ENCODE measurements at regions not wholly inside any gene's neighbourhood (a gene's known extent, or its start where the extent isn't known, plus 50 kb on each side); places are given as distances from the start of the nearest gene placed in this dataset.

DNA sequence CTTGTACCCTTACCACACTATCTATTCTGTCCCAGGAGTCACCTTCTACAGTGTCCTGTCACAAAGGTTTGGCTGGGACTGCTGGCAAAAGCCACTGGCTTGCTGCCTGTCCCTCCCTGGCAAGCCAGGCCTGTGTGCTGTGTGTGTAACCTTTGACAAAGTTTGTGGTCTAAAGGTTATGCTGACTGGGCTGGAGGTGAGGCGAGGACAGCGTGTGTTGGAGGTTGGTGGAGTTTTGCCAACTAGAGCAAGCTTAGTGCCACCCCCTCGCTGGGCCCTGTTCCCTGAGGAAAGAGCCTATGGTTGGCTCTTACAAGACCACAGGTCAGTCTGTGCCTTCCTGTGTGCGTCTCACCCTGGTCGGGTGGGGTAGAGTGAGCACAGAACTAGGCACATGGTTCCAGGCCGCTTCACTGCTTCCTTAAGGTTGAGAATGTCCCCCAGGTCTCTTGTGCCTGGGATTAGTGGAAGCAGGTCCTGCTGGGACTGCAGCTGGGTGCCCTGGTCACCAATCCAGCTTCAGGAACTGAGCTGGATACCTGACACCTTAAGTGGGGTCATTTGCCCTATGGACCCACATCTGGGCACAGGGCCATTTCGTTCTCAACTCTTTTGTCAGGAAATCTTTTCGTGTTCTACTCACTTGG is 152.2 kb downstream of the GADD45G start:
- no peaks in the 10 kb centered on the region; the same call in 1 of the 2 replicates for H3K27me3 ChIP-seq (ENCODE audit: insufficient read depth, low read length)
- POLR2A ChIA-PET = no interaction called here
- RAD21 ChIA-PET (ENCODE audit: low non-redundant PET in 1 of 2, low total read pairs in 2 of 2, uncharacterized antibody in 2 of 2, unreplicated experiment in 2 of 2) = no interaction called here
- H3K36me3 ChIP-seq (ENCODE audit: control insufficient read depth in 1 of 2, insufficient read depth in 2 of 2, low read length in 2 of 2) = no peaks in the 10 kb centered on the region
- H3K27ac ChIP-seq (ENCODE audit: low read depth, low read length) = no peak overlapping the region
- H3K9ac ChIP-seq (ENCODE audit: low read length) = no peak overlapping the region
- intact Hi-C loops (cut with micrococcal nuclease) = no loop called here
- no peak overlapping the region for H2AFZ ChIP-seq (ENCODE audit: low read depth, low read length, poor library complexity, severe bottlenecking)
- H3K4me1 ChIP-seq (ENCODE audit: control insufficient read depth in 1 of 2, insufficient read depth in 2 of 2, low read length in 2 of 2) = no peaks in the 10 kb centered on the region
- no TSS peak for BruUV-seq (replicated peaks)
- no peak overlapping the region for H3K4me2 ChIP-seq (ENCODE audit: low read length)
- DNase-seq (ENCODE audit: low read depth, low spot score) (no peak), ATAC-seq (no peak)
- TF ChIP-seq, protein P1, sequence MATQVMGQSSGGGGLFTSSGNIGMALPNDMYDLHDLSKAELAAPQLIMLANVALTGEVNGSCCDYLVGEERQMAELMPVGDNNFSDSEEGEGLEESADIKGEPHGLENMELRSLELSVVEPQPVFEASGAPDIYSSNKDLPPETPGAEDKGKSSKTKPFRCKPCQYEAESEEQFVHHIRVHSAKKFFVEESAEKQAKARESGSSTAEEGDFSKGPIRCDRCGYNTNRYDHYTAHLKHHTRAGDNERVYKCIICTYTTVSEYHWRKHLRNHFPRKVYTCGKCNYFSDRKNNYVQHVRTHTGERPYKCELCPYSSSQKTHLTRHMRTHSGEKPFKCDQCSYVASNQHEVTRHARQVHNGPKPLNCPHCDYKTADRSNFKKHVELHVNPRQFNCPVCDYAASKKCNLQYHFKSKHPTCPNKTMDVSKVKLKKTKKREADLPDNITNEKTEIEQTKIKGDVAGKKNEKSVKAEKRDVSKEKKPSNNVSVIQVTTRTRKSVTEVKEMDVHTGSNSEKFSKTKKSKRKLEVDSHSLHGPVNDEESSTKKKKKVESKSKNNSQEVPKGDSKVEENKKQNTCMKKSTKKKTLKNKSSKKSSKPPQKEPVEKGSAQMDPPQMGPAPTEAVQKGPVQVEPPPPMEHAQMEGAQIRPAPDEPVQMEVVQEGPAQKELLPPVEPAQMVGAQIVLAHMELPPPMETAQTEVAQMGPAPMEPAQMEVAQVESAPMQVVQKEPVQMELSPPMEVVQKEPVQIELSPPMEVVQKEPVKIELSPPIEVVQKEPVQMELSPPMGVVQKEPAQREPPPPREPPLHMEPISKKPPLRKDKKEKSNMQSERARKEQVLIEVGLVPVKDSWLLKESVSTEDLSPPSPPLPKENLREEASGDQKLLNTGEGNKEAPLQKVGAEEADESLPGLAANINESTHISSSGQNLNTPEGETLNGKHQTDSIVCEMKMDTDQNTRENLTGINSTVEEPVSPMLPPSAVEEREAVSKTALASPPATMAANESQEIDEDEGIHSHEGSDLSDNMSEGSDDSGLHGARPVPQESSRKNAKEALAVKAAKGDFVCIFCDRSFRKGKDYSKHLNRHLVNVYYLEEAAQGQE (IDR thresholded peaks at IDR 0.05; ENCODE audit: low read depth) = no peak
- no peak for TF ChIP-seq EZH2 (IDR thresholded peaks at IDR 0.05)
- no peaks in the 10 kb centered on the region for H4K20me1 ChIP-seq (ENCODE audit: insufficient read depth)
- H3K9me3 ChIP-seq (ENCODE audit: control insufficient read depth in 1 of 2, insufficient read depth in 1 of 2, low read depth in 1 of 2, low read length in 2 of 2) = no peaks in the 10 kb centered on the region
- CTCF ChIA-PET = no interaction called here
- H3K4me3 ChIP-seq (replicated peaks in 1 of 2; ENCODE audit: low read depth in 1 of 2, low read length in 2 of 2) = no peak overlapping the region
- H3K9me2 ChIP-seq (ENCODE audit: insufficient read depth) = no peaks in the 10 kb centered on the region
- no peaks in the 10 kb centered on the region for H3K79me2 ChIP-seq (ENCODE audit: insufficient read depth, low read length)

GRCh38 chr9:89757776-89758528 is 153.1 kb downstream of the GADD45G start:
- ChIA-PET POLR2A (no interaction called here), CTCF (no interaction called here), RAD21 (ENCODE audit: low non-redundant PET in 1 of 2, low total read pairs in 2 of 2, uncharacterized antibody in 2 of 2, unreplicated experiment in 2 of 2) (no interaction called here)
- H3K4me3 ChIP-seq (replicated peaks in 1 of 2; ENCODE audit: low read depth in 1 of 2, low read length in 2 of 2) = no peak overlapping the region
- no peaks in the 10 kb centered on the region for H3K4me1 ChIP-seq (ENCODE audit: control insufficient read depth in 1 of 2, insufficient read depth in 2 of 2, low read length in 2 of 2)
- H3K27me3 ChIP-seq (ENCODE audit: insufficient read depth, low read length) = no peaks in the 10 kb centered on the region; the same call in 1 of the 2 replicates
- no peaks in the 10 kb centered on the region for H3K36me3 ChIP-seq (ENCODE audit: control insufficient read depth in 1 of 2, insufficient read depth in 2 of 2, low read length in 2 of 2)
- H3K9ac ChIP-seq (ENCODE audit: low read length) = no peak overlapping the region
- no peaks in the 10 kb centered on the region for H4K20me1 ChIP-seq (ENCODE audit: insufficient read depth)
- H3K4me2 ChIP-seq (ENCODE audit: low read length) = no peak overlapping the region
- no peak overlapping the region for H3K27ac ChIP-seq (ENCODE audit: low read depth, low read length)
- H3K9me3 ChIP-seq (ENCODE audit: control insufficient read depth in 1 of 2, insufficient read depth in 1 of 2, low read depth in 1 of 2, low read length in 2 of 2) = no peaks in the 10 kb centered on the region
- intact Hi-C loops (cut with micrococcal nuclease) = no loop called here
- ATAC-seq (no peak), DNase-seq (ENCODE audit: low read depth, low spot score) (no peak)
- H3K79me2 ChIP-seq (ENCODE audit: insufficient read depth, low read length) = no peaks in the 10 kb centered on the region
- no peak overlapping the region for H2AFZ ChIP-seq (ENCODE audit: low read depth, low read length, poor library complexity, severe bottlenecking)
- H3K9me2 ChIP-seq (ENCODE audit: insufficient read depth) = no peaks in the 10 kb centered on the region
- no TSS peak for BruUV-seq (replicated peaks)
- TF ChIP-seq SIN3A (IDR thresholded peaks at IDR 0.05; ENCODE audit: low read depth) (no peak), JUND (IDR thresholded peaks at IDR 0.05) (no peak), TCF7L2 (IDR thresholded peaks at IDR 0.05; ENCODE audit: borderline replicate concordance, extremely low read depth, insufficient read depth, insufficient read length) (no peak), RAD21 (IDR thresholded peaks at IDR 0.05; ENCODE audit: low read depth) (no peak), CBX3 (IDR thresholded peaks at IDR 0.05; ENCODE audit: low read depth) (no peak), EGR1 (IDR thresholded peaks at IDR 0.05; ENCODE audit: low read depth) (no peak), ATF3 (IDR thresholded peaks at IDR 0.05) (no peak), EZH2 (IDR thresholded peaks at IDR 0.05) (no peak), EZH2phosphoT487 (IDR thresholded peaks at IDR 0.05; ENCODE audit: borderline replicate concordance) (no peak), SRF (IDR thresholded peaks at IDR 0.05; ENCODE audit: low read depth) (no peak)
- TF ChIP-seq, protein P1 (IDR thresholded peaks at IDR 0.05; ENCODE audit: low read depth) = no peak
